ENCODE measurements at regions not wholly inside any gene's neighbourhood (a gene's known extent, or its start where the extent isn't known, plus 50 kb on each side); places are given as distances from the start of the nearest gene placed in this dataset.

GRCh38 chr5:116898917-116899316 lies 324.3 kb upstream of the SEMA6A start:
- no peak overlapping the region for H3K4me3 ChIP-seq
- H3K4me2 ChIP-seq: no peak overlapping the region
- Mint-ChIP-seq H3K36me3 (no peaks in the 10 kb centered on the region), H3K4me1 (no peaks in the 10 kb centered on the region), H3K27ac (no peak overlapping the region), H3K27me3 (ENCODE audit: insufficient read depth, low read depth) (peaks cover 2% of the 10 kb centered on the region), H3K4me3 (no peak overlapping the region), H3K9me3 (no peaks in the 10 kb centered on the region)
- no peak for DNase-seq (ENCODE audit: low spot score)
- H3K4me1 ChIP-seq: peaks cover 5% of the 10 kb centered on the region
- H3K9me3 ChIP-seq (ENCODE audit: low read depth): no peaks in the 10 kb centered on the region
- no peaks in the 10 kb centered on the region for H3K36me3 ChIP-seq
- H2AFZ ChIP-seq (replicated peaks): peak overlapping the region; percentile 20
- H4K20me1 ChIP-seq (ENCODE audit: low read depth): no peaks in the 10 kb centered on the region
- TF ChIP-seq EZH2phosphoT487 (IDR thresholded peaks at IDR 0.05) (no peak), EZH2 (IDR thresholded peaks at IDR 0.05) (no peak)
- TF ChIP-seq, protein P1, sequence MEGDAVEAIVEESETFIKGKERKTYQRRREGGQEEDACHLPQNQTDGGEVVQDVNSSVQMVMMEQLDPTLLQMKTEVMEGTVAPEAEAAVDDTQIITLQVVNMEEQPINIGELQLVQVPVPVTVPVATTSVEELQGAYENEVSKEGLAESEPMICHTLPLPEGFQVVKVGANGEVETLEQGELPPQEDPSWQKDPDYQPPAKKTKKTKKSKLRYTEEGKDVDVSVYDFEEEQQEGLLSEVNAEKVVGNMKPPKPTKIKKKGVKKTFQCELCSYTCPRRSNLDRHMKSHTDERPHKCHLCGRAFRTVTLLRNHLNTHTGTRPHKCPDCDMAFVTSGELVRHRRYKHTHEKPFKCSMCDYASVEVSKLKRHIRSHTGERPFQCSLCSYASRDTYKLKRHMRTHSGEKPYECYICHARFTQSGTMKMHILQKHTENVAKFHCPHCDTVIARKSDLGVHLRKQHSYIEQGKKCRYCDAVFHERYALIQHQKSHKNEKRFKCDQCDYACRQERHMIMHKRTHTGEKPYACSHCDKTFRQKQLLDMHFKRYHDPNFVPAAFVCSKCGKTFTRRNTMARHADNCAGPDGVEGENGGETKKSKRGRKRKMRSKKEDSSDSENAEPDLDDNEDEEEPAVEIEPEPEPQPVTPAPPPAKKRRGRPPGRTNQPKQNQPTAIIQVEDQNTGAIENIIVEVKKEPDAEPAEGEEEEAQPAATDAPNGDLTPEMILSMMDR (IDR thresholded peaks at IDR 0.05): no peak
- H3F3A ChIP-seq (ENCODE audit: low read depth): no peaks in the 10 kb centered on the region
- H3K27me3 ChIP-seq: no peaks in the 10 kb centered on the region
- no peak overlapping the region for H3K9ac ChIP-seq
- no peaks in the 10 kb centered on the region for H3K79me2 ChIP-seq (ENCODE audit: low read depth)
- no peak overlapping the region for H3K27ac ChIP-seq

DNA sequence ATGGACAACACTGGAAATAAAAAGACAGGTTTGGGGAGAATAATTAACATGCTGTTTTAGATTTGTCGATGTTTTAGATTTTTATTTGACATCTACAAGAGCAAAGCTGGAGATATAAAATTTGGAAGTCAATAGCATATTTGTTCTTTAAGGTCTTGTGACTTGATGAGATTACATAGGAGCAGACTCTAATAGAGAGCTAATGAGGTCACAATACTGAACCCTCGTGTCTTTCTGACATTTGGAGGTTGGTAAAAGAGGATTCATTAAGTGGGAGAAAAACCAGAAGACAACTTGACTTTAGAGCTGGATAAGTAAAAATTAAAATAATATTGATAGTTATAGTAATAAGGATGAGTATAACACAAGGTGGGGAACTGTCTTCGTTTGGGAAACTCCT lies 322.7 kb upstream of the SEMA6A start:
- H3K4me1 ChIP-seq: peaks cover 5% of the 10 kb centered on the region
- Mint-ChIP-seq H3K4me1 (no peaks in the 10 kb centered on the region), H3K4me3 (no peak overlapping the region)

GRCh38 chr5:116896001-116896400 lies 321.4 kb upstream of the SEMA6A start:
- Mint-ChIP-seq H3K27me3 (ENCODE audit: insufficient read depth, low read depth) (peaks cover 4% of the 10 kb centered on the region), H3K4me3 (no peak overlapping the region), H3K27ac (no peak overlapping the region), H3K9me3 (no peaks in the 10 kb centered on the region), H3K36me3 (no peaks in the 10 kb centered on the region), H3K4me1 (no peaks in the 10 kb centered on the region)
- H3K4me2 ChIP-seq: no peak overlapping the region
- no peak for DNase-seq (ENCODE audit: low spot score)
- no peaks in the 10 kb centered on the region for H4K20me1 ChIP-seq (ENCODE audit: low read depth)
- H3K36me3 ChIP-seq: no peaks in the 10 kb centered on the region
- H2AFZ ChIP-seq (replicated peaks): no peak overlapping the region
- no peaks in the 10 kb centered on the region for H3K79me2 ChIP-seq (ENCODE audit: low read depth)
- no peaks in the 10 kb centered on the region for H3K9me3 ChIP-seq (ENCODE audit: low read depth)
- no peak overlapping the region for H3K4me3 ChIP-seq
- H3K27ac ChIP-seq: no peak overlapping the region
- H3K4me1 ChIP-seq: peaks cover 5% of the 10 kb centered on the region
- TF ChIP-seq, protein P1 (IDR thresholded peaks at IDR 0.05): no peak
- no peak for TF ChIP-seq EZH2 (IDR thresholded peaks at IDR 0.05)
- TF ChIP-seq EZH2phosphoT487 (IDR thresholded peaks at IDR 0.05): no peak
- H3K9ac ChIP-seq: no peak overlapping the region
- no peaks in the 10 kb centered on the region for H3F3A ChIP-seq (ENCODE audit: low read depth)
- no peaks in the 10 kb centered on the region for H3K27me3 ChIP-seq

More for the DNA sequence above, 322.7 kb upstream of the SEMA6A start:
- H3K4me3 ChIP-seq: no peak overlapping the region
- H4K20me1 ChIP-seq (ENCODE audit: low read depth): no peaks in the 10 kb centered on the region
- Mint-ChIP-seq H3K27me3 (ENCODE audit: insufficient read depth, low read depth) (peaks cover 4% of the 10 kb centered on the region), H3K36me3 (no peaks in the 10 kb centered on the region), H3K27ac (no peak overlapping the region), H3K9me3 (no peaks in the 10 kb centered on the region)
- no peak overlapping the region for H3K27ac ChIP-seq
- H3K79me2 ChIP-seq (ENCODE audit: low read depth): no peaks in the 10 kb centered on the region
- DNase-seq (ENCODE audit: low spot score): no peak
- no peak overlapping the region for H3K9ac ChIP-seq
- no peak for TF ChIP-seq EZH2 (IDR thresholded peaks at IDR 0.05)
- no peak for TF ChIP-seq EZH2phosphoT487 (IDR thresholded peaks at IDR 0.05)
- TF ChIP-seq, protein P1 (IDR thresholded peaks at IDR 0.05): no peak
- H2AFZ ChIP-seq (replicated peaks): no peak overlapping the region
- no peaks in the 10 kb centered on the region for H3K9me3 ChIP-seq (ENCODE audit: low read depth)
- H3F3A ChIP-seq (ENCODE audit: low read depth): no peaks in the 10 kb centered on the region
- H3K27me3 ChIP-seq: no peaks in the 10 kb centered on the region
- no peaks in the 10 kb centered on the region for H3K36me3 ChIP-seq
- H3K4me2 ChIP-seq: no peak overlapping the region

All from neural progenitor cell (in vitro differentiated cells).